Bronchial epithelial cell (primary cell): ENCODE measurements at regions not wholly inside any gene's neighbourhood (a gene's known extent, or its start where the extent isn't known, plus 50 kb on each side); places are given as distances from the start of the nearest gene placed in this dataset.

Source experiments
- DNase-seq: peaks from one replicate; pipeline ENCODE4 v3.0.0-alpha.2; 2010; ENCODE audit warnings: low read depth
- FAIRE-seq: peaks from 2 replicates; lab custom pipeline; 2011; peaks lifted over from hg19 to GRCh38; lab: Jason Lieb, UNC
- H3K27me3 ChIP-seq: 2 replicates; pipeline ENCODE4 v1.5.1; 2011; ENCODE audit warnings: low read length; ENCODE audit not compliant: control insufficient read depth, insufficient read depth
- H3K36me3 ChIP-seq: 2 replicates; pipeline ENCODE4 v1.5.1; 2011; ENCODE audit warnings: low read length; ENCODE audit not compliant: control insufficient read depth, insufficient read depth
- H3K4me3 ChIP-seq: 2 replicates; pipeline ENCODE4 v1.5.1; 2011; ENCODE audit warnings: mild to moderate bottlenecking, low read depth, low read length, control low read depth
- TF ChIP-seq, protein P1 (sequence below): IDR thresholded peaks from 2 replicates; pipeline ENCODE4 v1.5.1; 2011; ENCODE audit warnings: mild to moderate bottlenecking, moderate library complexity, low read length, control low read depth, inconsistent platforms; ENCODE audit not compliant: insufficient read depth, severe bottlenecking

DNA sequence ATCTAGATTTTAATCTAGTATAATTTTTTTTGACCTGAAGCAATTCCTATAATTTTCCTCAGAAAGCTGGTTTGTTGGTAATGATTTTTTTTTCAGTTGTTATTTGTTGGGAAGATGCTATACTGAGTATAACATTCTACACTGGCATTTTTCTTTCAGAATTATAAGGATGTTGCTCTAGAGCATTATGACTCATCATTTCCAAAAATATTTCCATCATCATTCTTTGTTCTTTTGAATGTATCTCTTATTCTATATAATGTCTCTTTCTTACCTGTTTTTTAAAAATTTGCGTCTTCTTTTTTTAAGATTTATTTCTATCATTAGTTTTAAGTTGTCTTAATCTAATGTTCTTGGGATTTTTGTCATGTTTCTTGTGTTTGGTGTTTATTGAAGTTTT lies 356.5 kb upstream of the KCND2 start:
- TF ChIP-seq, protein P1, sequence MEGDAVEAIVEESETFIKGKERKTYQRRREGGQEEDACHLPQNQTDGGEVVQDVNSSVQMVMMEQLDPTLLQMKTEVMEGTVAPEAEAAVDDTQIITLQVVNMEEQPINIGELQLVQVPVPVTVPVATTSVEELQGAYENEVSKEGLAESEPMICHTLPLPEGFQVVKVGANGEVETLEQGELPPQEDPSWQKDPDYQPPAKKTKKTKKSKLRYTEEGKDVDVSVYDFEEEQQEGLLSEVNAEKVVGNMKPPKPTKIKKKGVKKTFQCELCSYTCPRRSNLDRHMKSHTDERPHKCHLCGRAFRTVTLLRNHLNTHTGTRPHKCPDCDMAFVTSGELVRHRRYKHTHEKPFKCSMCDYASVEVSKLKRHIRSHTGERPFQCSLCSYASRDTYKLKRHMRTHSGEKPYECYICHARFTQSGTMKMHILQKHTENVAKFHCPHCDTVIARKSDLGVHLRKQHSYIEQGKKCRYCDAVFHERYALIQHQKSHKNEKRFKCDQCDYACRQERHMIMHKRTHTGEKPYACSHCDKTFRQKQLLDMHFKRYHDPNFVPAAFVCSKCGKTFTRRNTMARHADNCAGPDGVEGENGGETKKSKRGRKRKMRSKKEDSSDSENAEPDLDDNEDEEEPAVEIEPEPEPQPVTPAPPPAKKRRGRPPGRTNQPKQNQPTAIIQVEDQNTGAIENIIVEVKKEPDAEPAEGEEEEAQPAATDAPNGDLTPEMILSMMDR: no peak
- H3K27me3 ChIP-seq: no peaks in the 10 kb centered on the region
- DNase-seq (no peak), FAIRE-seq (no peak)
- H3K4me3 ChIP-seq: no peak overlapping the region
- H3K36me3 ChIP-seq: no peaks in the 10 kb centered on the region

DNA sequence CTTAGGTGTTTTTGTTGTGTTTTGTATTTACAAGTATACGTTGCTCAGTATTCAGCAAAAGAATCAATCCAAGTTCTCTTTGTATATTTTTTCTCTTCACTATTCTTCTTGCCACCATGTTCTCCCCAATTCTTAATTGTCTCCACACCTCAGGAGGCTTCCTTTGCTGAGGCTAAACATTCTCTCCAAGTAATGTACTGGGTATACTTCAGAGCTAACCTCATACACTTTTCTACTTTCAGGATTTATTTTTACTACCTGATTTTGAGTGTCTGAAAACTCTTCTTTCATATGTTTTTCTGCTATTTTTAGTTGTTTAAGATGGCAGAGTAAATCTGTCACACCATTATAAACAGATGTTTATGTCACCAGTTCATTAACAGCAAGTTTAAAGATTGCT lies 354.8 kb upstream of the KCND2 start:
- DNase-seq (no peak), FAIRE-seq (no peak)
- TF ChIP-seq, protein P1: no peak
- no peak overlapping the region for H3K4me3 ChIP-seq
- no peaks in the 10 kb centered on the region for H3K36me3 ChIP-seq
- no peaks in the 10 kb centered on the region for H3K27me3 ChIP-seq

DNA sequence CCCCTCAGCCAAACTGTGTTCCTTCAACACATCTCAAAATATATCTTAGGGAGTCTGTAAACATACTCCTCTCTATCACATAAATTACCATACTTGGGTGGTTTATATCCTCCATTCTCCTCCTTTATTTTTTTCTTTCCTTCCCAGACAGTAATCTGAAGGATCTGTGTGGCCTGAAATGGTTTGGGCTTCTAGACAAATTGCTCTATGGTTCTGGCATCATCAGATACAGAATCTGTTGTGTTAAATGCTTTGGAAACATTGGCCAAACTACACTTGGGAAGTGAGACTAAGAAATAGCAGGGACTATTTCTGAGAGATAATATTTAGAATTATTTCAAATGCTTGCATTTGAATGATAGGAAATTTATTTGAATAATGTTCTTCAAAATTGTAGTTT lies 353.0 kb upstream of the KCND2 start:
- Histone ChIP-seq H3K36me3 (no peaks in the 10 kb centered on the region), H3K27me3 (no peaks in the 10 kb centered on the region), H3K4me3 (no peak overlapping the region)
- FAIRE-seq (no peak), DNase-seq (no peak)
- TF ChIP-seq, protein P1: no peak

DNA sequence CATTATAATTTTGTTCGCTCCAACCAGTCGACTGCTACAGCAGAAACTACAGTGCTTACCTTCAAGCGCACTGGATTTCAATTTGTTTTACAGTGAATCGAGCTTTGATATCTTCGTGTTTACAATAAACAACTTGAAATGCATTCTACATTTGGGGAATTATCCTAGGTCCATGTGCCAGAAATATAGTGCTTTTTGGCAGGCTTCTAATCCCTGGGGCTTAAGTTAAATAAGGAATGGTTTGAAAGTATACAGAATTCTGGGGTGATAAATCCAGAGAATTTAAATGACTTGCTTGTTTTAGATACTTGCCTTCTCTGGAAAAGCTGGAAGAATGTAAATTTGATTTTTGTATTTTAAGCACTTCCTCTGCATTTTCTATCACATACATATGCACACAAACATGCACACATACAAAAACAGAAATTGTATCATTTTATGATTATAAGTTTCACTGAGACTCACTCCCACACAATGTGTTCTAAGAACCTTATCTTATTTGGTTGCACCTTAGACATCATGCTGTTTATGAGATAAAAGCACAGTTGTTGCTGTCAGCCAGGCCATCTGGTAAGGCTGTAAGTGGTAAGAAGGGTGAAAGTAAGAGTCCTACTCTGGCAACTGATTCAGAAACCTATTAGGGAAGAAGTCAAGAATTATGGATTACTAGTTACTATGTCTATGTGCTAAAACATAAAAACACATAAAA lies 347.2 kb upstream of the KCND2 start:
- H3K27me3 ChIP-seq: no peaks in the 10 kb centered on the region
- FAIRE-seq (no peak), DNase-seq (no peak)
- H3K36me3 ChIP-seq: no peaks in the 10 kb centered on the region
- TF ChIP-seq, protein P1: no peak
- no peak overlapping the region for H3K4me3 ChIP-seq

DNA sequence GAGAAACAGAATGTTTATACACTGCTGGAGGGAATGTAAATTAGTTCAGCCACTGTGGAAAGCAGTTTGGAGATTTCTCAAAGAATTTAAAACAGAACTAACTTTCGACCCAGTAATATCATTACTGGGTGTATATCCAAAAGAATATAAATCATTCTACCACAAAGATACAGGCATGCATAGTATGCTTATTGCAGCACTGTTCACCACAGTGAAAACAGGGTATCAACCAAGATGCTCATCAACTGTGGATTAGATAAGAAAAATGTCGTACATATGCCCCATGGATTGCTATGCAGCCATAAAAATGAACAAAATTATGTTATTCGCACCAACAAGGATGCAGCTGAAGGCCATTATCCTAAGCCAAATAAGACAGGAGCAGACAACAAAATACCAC lies 343.1 kb upstream of the KCND2 start:
- no peak overlapping the region for H3K4me3 ChIP-seq
- TF ChIP-seq, protein P1: no peak
- DNase-seq (no peak), FAIRE-seq (no peak)
- H3K36me3 ChIP-seq: no peaks in the 10 kb centered on the region
- H3K27me3 ChIP-seq: peaks cover 2% of the 10 kb centered on the region
